Activated naive CD8-positive, alpha-beta T cell treated with anti-CD3 and anti-CD28 coated beads, Interleukin-2, amount 50 U/mL, for 16 hours (primary cell): ENCODE measurements at regions not wholly inside any gene's neighbourhood (a gene's known extent, or its start where the extent isn't known, plus 50 kb on each side); places are given as distances from the start of the nearest gene placed in this dataset.

ENCODE experiments used
- DNase-seq: peaks from one replicate; pipeline ENCODE4 v3.0.0-alpha.2; 2020; ENCODE audit warnings: low read depth, low spot score

GRCh38 chr11:115739146-115739545, 234.9 kb upstream of the CADM1 start:
- DNase-seq: no peak

- no peak for DNase-seq
Measured at GRCh38 chr11:115737875-115738274, 233.7 kb upstream of the CADM1 start.

- no peak for DNase-seq
Measured at GRCh38 chr11:115736146-115736545, 231.9 kb upstream of the CADM1 start.

- no peak for DNase-seq
Measured at GRCh38 chr11:115724666-115725065, 220.5 kb upstream of the CADM1 start.

- DNase-seq: no peak
Measured at GRCh38 chr11:115722711-115723110, 218.5 kb upstream of the CADM1 start.

GRCh38 chr11:115721296-115721995, 217.2 kb upstream of the CADM1 start:
- DNase-seq: no peak

- no peak for DNase-seq
Measured at GRCh38 chr11:115720602-115721245, 216.5 kb upstream of the CADM1 start.

- no peak for DNase-seq
Measured at GRCh38 chr11:115718945-115719344, 214.7 kb upstream of the CADM1 start.

GRCh38 chr11:115718106-115718505, 213.9 kb upstream of the CADM1 start:
- no peak for DNase-seq

GRCh38 chr11:115716601-115717529, 212.7 kb upstream of the CADM1 start:
- no peak for DNase-seq

GRCh38 chr11:115716080-115716479, 211.9 kb upstream of the CADM1 start:
- no peak for DNase-seq

- no peak for DNase-seq
Measured at GRCh38 chr11:115715251-115715770, 211.1 kb upstream of the CADM1 start.

GRCh38 chr11:115712296-115712695, 208.1 kb upstream of the CADM1 start:
- no peak for DNase-seq

- no peak for DNase-seq
Measured at GRCh38 chr11:115710980-115711379, 206.8 kb upstream of the CADM1 start.

GRCh38 chr11:115710426-115710825, 206.2 kb upstream of the CADM1 start:
- no peak for DNase-seq

GRCh38 chr11:115709297-115709696, 205.1 kb upstream of the CADM1 start:
- no peak for DNase-seq

GRCh38 chr11:115707180-115707905, 203.1 kb upstream of the CADM1 start:
- no peak for DNase-seq

- DNase-seq: no peak
Measured at GRCh38 chr11:115706626-115707135, 202.5 kb upstream of the CADM1 start.

GRCh38 chr11:115705200-115705599, 201.0 kb upstream of the CADM1 start:
- DNase-seq: no peak

GRCh38 chr11:115700981-115701875, 197.0 kb upstream of the CADM1 start:
- no peak for DNase-seq
